GM12873 (cell line): ENCODE measurements at regions not wholly inside any gene's neighbourhood (a gene's known extent, or its start where the extent isn't known, plus 50 kb on each side); places are given as distances from the start of the nearest gene placed in this dataset.

Source experiments
- CTCF ChIP-seq: IDR thresholded peaks from 2 replicates; pipeline ENCODE4 v1.5.1; 2012; ENCODE audit warnings: low read depth, mild to moderate bottlenecking, moderate library complexity, low read length, control low read depth; ENCODE audit not compliant: insufficient read depth; ENCODE audit errors: missing control alignments

- TF ChIP-seq CTCF = no peak
These were observed 947.7 kb upstream of the SLIT2 start for GRCh38 chr4:19304028-19304427.

DNA sequence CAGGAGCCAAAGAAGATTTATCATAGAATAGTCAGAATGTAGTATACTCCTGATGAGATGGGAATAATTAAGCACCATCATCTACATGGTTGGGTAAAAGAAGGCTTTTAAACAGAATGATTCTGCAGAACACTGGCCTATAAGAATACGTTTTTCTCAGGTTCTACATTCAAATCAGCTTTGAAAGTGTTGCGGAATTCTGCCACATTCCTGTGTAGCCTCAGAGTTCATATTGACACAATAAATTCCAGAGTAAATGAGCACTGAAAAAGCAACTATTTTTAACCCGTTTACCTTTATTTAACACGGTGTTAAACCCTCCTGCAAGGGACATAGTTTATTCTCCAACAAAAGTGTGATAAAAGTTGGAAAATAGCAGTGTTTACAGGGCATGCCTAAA is 950.2 kb upstream of the SLIT2 start:
- TF ChIP-seq CTCF = no peak

DNA sequence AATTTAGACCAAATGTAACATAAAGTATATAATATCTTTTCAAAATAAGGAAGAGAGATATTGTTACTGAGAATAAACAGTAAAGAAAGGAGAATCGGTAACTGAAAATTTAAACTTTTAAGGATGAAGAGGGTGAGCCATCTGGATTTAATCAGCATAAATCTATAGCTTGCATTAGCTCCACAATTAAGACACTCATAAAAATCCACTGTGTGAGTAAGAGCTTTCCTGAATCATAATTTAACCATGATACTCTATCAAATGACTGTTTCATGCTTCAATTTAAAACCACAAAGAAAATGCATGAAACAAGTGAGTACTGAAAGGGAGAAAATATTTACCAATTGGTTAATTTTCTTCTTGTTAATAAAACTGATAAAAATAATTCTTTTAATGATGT is 951.5 kb upstream of the SLIT2 start:
- no peak for TF ChIP-seq CTCF

DNA sequence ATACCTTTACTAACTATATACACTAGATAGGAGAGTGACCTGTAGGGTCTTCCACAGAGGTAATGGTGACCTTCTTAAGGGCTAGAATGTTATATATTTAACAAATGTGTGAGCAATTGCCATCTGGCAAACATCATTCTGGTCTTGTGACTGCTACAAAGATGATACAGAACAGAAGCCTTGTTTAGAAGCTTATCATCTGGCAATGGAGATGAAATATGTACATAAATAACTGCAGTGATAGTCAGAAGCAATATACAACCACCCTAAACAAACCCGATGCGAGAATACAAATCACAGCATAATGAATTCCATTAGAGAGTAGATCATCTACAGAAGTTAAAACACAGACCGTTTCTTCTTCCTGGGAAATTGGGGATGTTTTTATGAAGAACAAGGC is 952.7 kb upstream of the SLIT2 start:
- TF ChIP-seq CTCF = no peak

DNA sequence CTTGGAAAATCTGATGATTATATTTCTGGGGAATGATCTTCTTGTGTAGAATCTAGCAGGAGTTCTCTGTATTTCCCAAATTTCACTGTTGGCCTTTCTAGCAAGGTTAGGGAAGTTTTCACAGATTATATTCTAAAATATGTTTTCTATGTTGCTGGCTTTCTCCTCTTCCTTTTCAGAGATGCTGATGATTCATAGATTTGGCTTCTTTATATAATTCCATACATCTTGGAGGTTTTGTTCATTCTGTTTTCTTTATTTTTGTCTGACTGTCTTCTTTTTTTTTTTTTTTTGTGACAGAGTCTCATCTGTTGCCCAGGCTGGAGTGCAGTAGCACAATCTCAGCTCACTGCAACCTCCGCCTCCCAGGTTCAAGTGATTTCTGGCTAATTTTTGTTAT is 957.9 kb upstream of the SLIT2 start:
- no peak for TF ChIP-seq CTCF

GRCh38 chr4:19293080-19293479 is 958.6 kb upstream of the SLIT2 start:
- no peak for TF ChIP-seq CTCF

- no peak for TF ChIP-seq CTCF
These were observed 964.8 kb upstream of the SLIT2 start for GRCh38 chr4:19286924-19287323.

DNA sequence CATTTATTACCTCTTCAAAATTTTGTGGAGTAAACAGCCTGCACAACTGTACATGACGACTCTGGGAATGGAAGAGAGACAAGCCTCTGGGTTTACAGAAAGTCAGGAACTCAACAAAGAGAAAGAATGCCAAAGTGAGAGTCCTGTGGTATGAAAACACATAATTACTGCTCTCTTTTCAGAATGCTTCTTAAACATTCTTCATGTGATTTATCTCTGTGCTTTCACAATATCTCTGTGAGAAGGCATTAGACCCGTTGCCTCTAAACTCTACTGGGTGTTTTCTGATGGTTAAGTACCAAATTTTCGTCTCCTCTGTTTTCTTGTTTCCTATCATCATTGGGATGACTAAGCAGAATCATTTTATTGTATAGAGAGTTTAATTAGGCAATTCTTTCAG is 966.6 kb upstream of the SLIT2 start:
- TF ChIP-seq CTCF = no peak
